ENCODE measurements at regions not wholly inside any gene's neighbourhood (a gene's known extent, or its start where the extent isn't known, plus 50 kb on each side); places are given as distances from the start of the nearest gene placed in this dataset.

- TF ChIP-seq CTCF (IDR thresholded peaks at IDR 0.05; ENCODE audit: insufficient read depth, low read length) (no peak), POLR2AphosphoS5 (IDR thresholded peaks at IDR 0.05; ENCODE audit: low read depth) (no peak), REST (IDR thresholded peaks at IDR 0.05; ENCODE audit: insufficient replicate concordance, low read depth) (no peak)
These were observed 590.6 kb upstream of the SOX9 start for GRCh38 chr17:71530248-71530647.

All from HL-60 (cell line).